Smooth muscle cell (in vitro differentiated cells): ENCODE measurements at regions not wholly inside any gene's neighbourhood (a gene's known extent, or its start where the extent isn't known, plus 50 kb on each side); places are given as distances from the start of the nearest gene placed in this dataset.

Source experiments
- DNase-seq: peaks from one replicate; lab custom pipeline; 2025; ENCODE audit not compliant: unreplicated experiment; lab: John Stamatoyannopoulos, UW
- H2AFZ ChIP-seq: fragments of 200-600 bp; sonication (generic); 2 replicates; pipeline ENCODE4 v1.6.0; 2016; ENCODE audit warnings: antibody characterized with exemption, low read depth, mild to moderate bottlenecking
- H3F3A ChIP-seq: fragments of 200-600 bp; sonication (generic); 2 replicates; pipeline ENCODE4 v1.6.0; 2017; ENCODE audit warnings: antibody characterized with exemption, low read depth
- H3K27ac ChIP-seq: fragments of 200-600 bp; sonication (generic); 2 replicates; pipeline ENCODE4 v1.5.1; 2016; ENCODE audit warnings: low read depth, mild to moderate bottlenecking
- H3K27me3 ChIP-seq: fragments of 200-600 bp; sonication (generic); 2 replicates; pipeline ENCODE4 v1.6.1; 2016; ENCODE audit warnings: low read depth, mild to moderate bottlenecking
- H3K36me3 ChIP-seq: fragments of 200-600 bp; sonication (generic); 2 replicates; pipeline ENCODE4 v1.5.1; 2016; ENCODE audit warnings: low read depth
- H3K4me1 ChIP-seq: fragments of 200-600 bp; sonication (generic); 2 replicates; pipeline ENCODE4 v1.5.1; 2016; ENCODE audit warnings: low read depth
- H3K4me2 ChIP-seq: fragments of 200-600 bp; sonication (generic); 2 replicates; pipeline ENCODE4 v1.6.0; 2016; ENCODE audit warnings: mild to moderate bottlenecking
- H3K4me3 ChIP-seq: fragments of 200-600 bp; sonication (generic); 2 replicates; pipeline ENCODE4 v1.5.1; 2016; ENCODE audit warnings: mild to moderate bottlenecking
- H3K79me2 ChIP-seq: fragments of 200-600 bp; sonication (generic); 2 replicates; pipeline ENCODE4 v1.6.0; 2016; ENCODE audit warnings: low read depth, mild to moderate bottlenecking
- H3K9ac ChIP-seq: fragments of 200-600 bp; sonication (generic); 2 replicates; pipeline ENCODE4 v1.6.0; 2016; ENCODE audit warnings: low read depth
- H3K9me3 ChIP-seq: fragments of 200-600 bp; sonication (generic); replicated peaks from 2 replicates; pipeline ENCODE4 v1.5.1; 2016; ENCODE audit warnings: low read depth
- H4K20me1 ChIP-seq: fragments of 200-600 bp; sonication (generic); 2 replicates; pipeline ENCODE4 v1.6.0; 2016; ENCODE audit warnings: low read depth
- WGBS: methylation state at CpG from one replicate; pipeline ENCODE4 v1.1.7; 2016; ENCODE audit warnings: low lambda C conversion rate; 5-methylcytosine and 5-hydroxymethylcytosine counted together
- TF ChIP-seq, protein P1 (sequence below): fragments of 200-600 bp; sonication (generic); IDR thresholded peaks from 2 replicates; pipeline ENCODE4 v1.5.1; 2017; ENCODE audit warnings: borderline replicate concordance, mild to moderate bottlenecking, antibody characterized with exemption; ENCODE audit not compliant: insufficient read depth, poor library complexity, severe bottlenecking

DNA sequence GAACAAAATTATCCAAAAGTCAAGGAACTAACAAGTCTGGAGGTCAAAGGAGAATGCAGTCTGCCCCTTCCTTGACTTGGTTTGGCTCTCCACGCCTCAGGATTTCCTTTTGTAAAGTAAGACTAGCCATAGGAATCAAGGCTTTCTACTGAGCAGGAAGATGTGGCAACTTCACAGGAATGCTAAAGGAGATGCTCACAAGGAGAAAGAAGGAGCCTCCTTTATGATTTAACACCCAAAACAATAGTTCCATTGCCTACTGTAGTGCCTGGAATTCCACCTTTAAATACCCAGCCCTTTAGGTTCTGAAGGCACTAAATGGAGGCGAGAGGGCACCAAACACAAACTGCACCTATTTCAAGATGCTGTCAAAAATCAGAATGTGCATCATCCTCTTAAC is 176.3 kb upstream of the NFIA start:
- Histone ChIP-seq H3K9me3 (no peaks in the 10 kb centered on the region), H3K36me3 (no peaks in the 10 kb centered on the region), H3K27me3 (no peaks in the 10 kb centered on the region), H3K4me1 (peaks cover 3% of the 10 kb centered on the region), H3F3A (no peaks in the 10 kb centered on the region), H3K4me3 (no peak overlapping the region), H3K79me2 (no peaks in the 10 kb centered on the region), H3K27ac (no peak overlapping the region), H4K20me1 (no peaks in the 10 kb centered on the region), H2AFZ (no peak overlapping the region), H3K9ac (no peak overlapping the region), H3K4me2 (no peak overlapping the region)
- DNase-seq, result no peak
- 78% methylated on average over 2 of the region's 2 CpGs for WGBS
- TF ChIP-seq, protein P1, sequence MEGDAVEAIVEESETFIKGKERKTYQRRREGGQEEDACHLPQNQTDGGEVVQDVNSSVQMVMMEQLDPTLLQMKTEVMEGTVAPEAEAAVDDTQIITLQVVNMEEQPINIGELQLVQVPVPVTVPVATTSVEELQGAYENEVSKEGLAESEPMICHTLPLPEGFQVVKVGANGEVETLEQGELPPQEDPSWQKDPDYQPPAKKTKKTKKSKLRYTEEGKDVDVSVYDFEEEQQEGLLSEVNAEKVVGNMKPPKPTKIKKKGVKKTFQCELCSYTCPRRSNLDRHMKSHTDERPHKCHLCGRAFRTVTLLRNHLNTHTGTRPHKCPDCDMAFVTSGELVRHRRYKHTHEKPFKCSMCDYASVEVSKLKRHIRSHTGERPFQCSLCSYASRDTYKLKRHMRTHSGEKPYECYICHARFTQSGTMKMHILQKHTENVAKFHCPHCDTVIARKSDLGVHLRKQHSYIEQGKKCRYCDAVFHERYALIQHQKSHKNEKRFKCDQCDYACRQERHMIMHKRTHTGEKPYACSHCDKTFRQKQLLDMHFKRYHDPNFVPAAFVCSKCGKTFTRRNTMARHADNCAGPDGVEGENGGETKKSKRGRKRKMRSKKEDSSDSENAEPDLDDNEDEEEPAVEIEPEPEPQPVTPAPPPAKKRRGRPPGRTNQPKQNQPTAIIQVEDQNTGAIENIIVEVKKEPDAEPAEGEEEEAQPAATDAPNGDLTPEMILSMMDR, result no peak

GRCh38 chr1:60904099-60904851 is 178.1 kb upstream of the NFIA start:
- Histone ChIP-seq H3K9ac (no peak overlapping the region), H3K27ac (no peak overlapping the region), H4K20me1 (no peaks in the 10 kb centered on the region), H3K4me1 (peaks cover 3% of the 10 kb centered on the region), H3K36me3 (no peaks in the 10 kb centered on the region), H3F3A (no peaks in the 10 kb centered on the region), H2AFZ (no peak overlapping the region), H3K4me2 (no peak overlapping the region), H3K27me3 (no peaks in the 10 kb centered on the region), H3K9me3 (no peaks in the 10 kb centered on the region), H3K4me3 (no peak overlapping the region), H3K79me2 (no peaks in the 10 kb centered on the region)
- TF ChIP-seq, protein P1, result no peak
- 81% methylated on average over 4 of the region's 4 CpGs for WGBS
- DNase-seq, result no peak

- Histone ChIP-seq H3K9me3 (no peaks in the 10 kb centered on the region), H3F3A (no peaks in the 10 kb centered on the region), H3K4me1 (peaks cover 3% of the 10 kb centered on the region), H3K9ac (no peak overlapping the region), H3K4me2 (no peak overlapping the region), H4K20me1 (no peaks in the 10 kb centered on the region), H3K27ac (no peak overlapping the region), H3K4me3 (no peak overlapping the region), H3K27me3 (no peaks in the 10 kb centered on the region), H3K36me3 (no peaks in the 10 kb centered on the region), H2AFZ (no peak overlapping the region), H3K79me2 (no peaks in the 10 kb centered on the region)
- TF ChIP-seq, protein P1, result no peak
- 79% methylated on average over 10 of the region's 10 CpGs for WGBS
- no peak for DNase-seq
Measured at GRCh38 chr1:60903591-60903990, 178.8 kb upstream of the NFIA start.

GRCh38 chr1:60899464-60899863 is 182.9 kb upstream of the NFIA start:
- Histone ChIP-seq H3K36me3 (no peaks in the 10 kb centered on the region), H3K9ac (no peak overlapping the region), H3K27ac (no peak overlapping the region), H3K4me3 (no peak overlapping the region), H2AFZ (no peak overlapping the region), H3F3A (no peaks in the 10 kb centered on the region), H3K79me2 (no peaks in the 10 kb centered on the region), H3K27me3 (no peaks in the 10 kb centered on the region), H3K4me1 (peaks cover 19% of the 10 kb centered on the region), H3K9me3 (no peaks in the 10 kb centered on the region), H3K4me2 (no peak overlapping the region), H4K20me1 (no peaks in the 10 kb centered on the region)
- DNase-seq, result no peak
- TF ChIP-seq, protein P1, result no peak
- 65% methylated on average over 3 of the region's 3 CpGs for WGBS
